ENCODE measurements at regions not wholly inside any gene's neighbourhood (a gene's known extent, or its start where the extent isn't known, plus 50 kb on each side); places are given as distances from the start of the nearest gene placed in this dataset.
"Not testable (repeated sequence)": the region's sequence is repeated elsewhere in the genome, so short reads cannot be mapped to it uniquely, and the experiment has no call there.

GRCh38 chr6:80439721-80440470, 333.4 kb downstream of the BCKDHB start:
- no peak for DNase-seq

- no peak for DNase-seq
These were observed 332.3 kb downstream of the BCKDHB start for GRCh38 chr6:80438772-80439171.

GRCh38 chr6:80437801-80438200, 331.3 kb downstream of the BCKDHB start:
- DNase-seq: no peak

GRCh38 chr6:80437221-80437620, 330.8 kb downstream of the BCKDHB start:
- no peak for DNase-seq

DNA sequence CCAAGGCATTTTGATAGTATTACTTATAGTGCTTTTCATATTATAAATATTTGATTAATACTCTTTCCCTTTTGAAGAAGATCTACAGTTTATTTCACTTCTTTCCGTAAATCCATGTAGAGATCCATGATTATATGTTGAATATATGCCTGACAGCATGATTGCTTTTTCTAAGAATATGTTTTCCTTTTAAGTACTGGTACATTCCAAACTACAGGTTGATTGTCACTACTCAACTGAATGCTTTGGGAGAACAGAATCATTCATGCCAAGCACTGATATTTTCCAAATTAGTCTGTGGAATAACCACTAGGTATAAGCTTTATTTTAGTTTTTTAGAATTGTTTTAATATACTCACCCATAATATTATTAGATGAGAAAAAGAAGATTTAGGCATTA, 330.2 kb downstream of the BCKDHB start:
- DNase-seq: no peak

DNA sequence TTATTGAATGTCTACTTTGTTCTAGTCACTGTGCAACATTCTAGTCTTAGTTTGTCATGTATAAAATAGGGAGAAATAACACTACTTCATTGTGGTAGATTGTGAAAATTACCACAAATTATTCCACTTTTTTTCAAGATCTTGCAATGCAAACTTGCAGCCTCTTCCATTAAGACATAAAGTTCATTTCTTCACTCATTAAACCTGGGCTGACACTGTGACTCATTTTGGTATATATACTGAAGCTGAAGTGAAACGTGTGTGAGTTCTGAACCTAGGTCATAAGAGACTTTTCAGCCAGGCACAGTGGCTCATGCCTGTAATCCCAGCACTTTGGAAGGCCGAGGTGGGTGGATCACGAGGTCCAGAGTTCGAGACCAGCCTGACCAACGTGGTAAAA, 329.0 kb downstream of the BCKDHB start:
- no peak for DNase-seq

GRCh38 chr6:80434691-80435350, 328.4 kb downstream of the BCKDHB start:
- no peak for DNase-seq

GRCh38 chr6:80433673-80434025, 327.2 kb downstream of the BCKDHB start:
- DNase-seq: no peak

- DNase-seq: no peak
These were observed 326.7 kb downstream of the BCKDHB start for GRCh38 chr6:80433010-80433672.

DNA sequence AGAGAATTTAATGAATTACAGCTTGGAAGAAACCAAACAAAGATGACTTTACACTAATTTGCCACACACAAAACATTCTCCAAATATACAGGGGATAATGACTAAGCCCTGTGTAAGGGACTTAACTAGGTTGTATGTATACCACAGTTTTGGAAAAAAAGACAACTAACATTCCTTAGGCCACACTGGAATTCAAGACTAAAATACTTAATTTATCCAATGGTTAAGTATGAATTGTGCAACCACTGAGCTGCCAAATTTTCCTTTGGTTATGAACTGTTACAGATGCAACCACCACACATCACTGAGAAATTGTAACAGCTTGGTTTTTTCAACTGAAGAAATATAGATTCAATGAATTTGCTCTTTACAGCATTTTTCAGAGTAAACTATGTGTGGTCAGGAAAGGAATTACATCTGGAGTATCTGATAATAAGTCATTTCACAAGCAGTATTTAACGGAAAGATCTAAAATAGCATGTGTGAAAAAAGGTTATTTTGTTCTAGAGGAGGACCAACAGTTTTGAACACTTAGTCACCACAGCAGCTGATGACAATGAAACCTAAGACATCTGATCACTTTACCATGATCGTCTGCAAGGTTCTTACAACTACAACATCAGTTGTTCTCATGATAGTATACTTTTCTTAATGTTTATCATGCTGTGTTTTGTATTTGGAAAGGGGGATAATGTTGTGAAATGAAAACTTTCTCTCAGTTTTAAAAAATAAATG, 318.8 kb downstream of the BCKDHB start:
- no peak for DNase-seq

- DNase-seq: no peak
These were observed 305.0 kb downstream of the BCKDHB start for GRCh38 chr6:80411486-80411885.

DNA sequence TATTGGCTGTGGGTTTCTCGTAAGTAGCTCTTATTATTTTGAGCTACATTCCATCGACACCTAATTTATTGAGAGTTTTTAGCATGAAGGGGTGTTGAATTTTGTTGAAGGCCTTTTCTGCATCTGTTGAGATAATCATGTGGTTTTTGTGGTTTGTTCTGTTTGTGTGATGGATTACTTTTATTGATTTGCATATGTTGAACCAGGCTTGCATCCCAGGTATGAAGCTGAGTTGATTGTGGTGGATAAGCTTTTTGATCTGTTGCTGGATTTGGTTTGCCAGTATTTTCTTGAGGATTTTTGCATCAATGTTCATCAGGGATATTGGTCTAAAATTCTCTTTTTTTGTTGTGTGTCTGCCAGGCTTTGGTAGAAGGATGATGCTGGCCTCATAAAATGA, 301.5 kb downstream of the BCKDHB start:
- not testable (repeated sequence) for DNase-seq

- DNase-seq: no peak
These were observed 298.4 kb downstream of the BCKDHB start for GRCh38 chr6:80404889-80405288.

GRCh38 chr6:80403365-80403764, 296.9 kb downstream of the BCKDHB start:
- DNase-seq: no peak

DNA sequence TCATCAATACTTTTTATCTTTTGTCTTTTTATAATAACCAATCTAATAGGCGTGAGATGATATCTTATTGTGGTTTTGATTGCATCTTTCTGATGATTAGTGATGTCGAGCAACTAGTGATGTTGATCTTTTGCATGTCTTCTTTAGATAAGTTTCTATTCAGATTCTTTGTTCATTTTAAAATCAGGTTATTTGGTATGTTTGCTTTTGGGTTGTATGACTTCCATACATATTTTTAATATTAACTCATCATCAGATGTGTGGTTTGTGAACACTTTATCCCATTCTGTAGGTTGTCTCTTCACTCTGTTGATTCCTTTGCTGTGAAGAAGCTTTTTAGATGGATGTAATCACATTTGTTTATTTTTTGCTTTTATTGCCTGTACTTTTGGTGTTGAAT, 295.8 kb downstream of the BCKDHB start:
- DNase-seq: no peak
